Central memory CD8-positive, alpha-beta T cell (primary cell): ENCODE measurements at regions not wholly inside any gene's neighbourhood (a gene's known extent, or its start where the extent isn't known, plus 50 kb on each side); places are given as distances from the start of the nearest gene placed in this dataset.

Experiments used
- ATAC-seq: fragments of 150-1000 bp; cut with Tn5 transposase; replicated peaks from 2 replicates; pipeline ENCODE4 v1.10.0; 2022; ENCODE audit warnings: mild to moderate bottlenecking, moderate FRiP score, moderate number of reproducible peaks; ENCODE audit not compliant: poor library complexity, severe bottlenecking; ENCODE audit errors: extremely low read depth
- DNase-seq, 2 donors: peaks; one replicate each; pipeline ENCODE4 v3.0.0; 2021; ENCODE audit warnings: low spot score in 2 of 2
- H3K27ac Mint-ChIP-seq: one replicate; pipeline ENCODE4 v1.8.0; 2022; ENCODE audit warnings: low read depth, mild to moderate bottlenecking, moderate library complexity, mixed read lengths
- H3K27me3 Mint-ChIP-seq: one replicate; pipeline ENCODE4 v1.8.0; 2022; ENCODE audit warnings: mixed read lengths
- H3K36me3 Mint-ChIP-seq: one replicate; pipeline ENCODE4 v1.8.0; 2022; ENCODE audit warnings: mild to moderate bottlenecking, moderate library complexity, mixed read lengths; ENCODE audit not compliant: insufficient read depth
- H3K4me1 Mint-ChIP-seq: one replicate; pipeline ENCODE4 v1.8.0; 2022; ENCODE audit warnings: mixed read lengths
- H3K4me3 Mint-ChIP-seq: one replicate; pipeline ENCODE4 v1.8.0; 2022; ENCODE audit warnings: mild to moderate bottlenecking, moderate library complexity, mixed read lengths
- H3K9me3 Mint-ChIP-seq: one replicate; pipeline ENCODE4 v1.8.0; 2022; ENCODE audit warnings: mixed read lengths

GRCh38 chr18:46276748-46277147 lies 172.6 kb downstream of the HAUS1 start:
- Mint-ChIP-seq H3K4me3 (no peak overlapping the region), H3K27ac (no peak overlapping the region), H3K4me1 (peaks cover 11% of the 10 kb centered on the region), H3K36me3 (no peaks in the 10 kb centered on the region), H3K9me3 (no peaks in the 10 kb centered on the region), H3K27me3 (no peaks in the 10 kb centered on the region)
- DNase-seq (no peak), ATAC-seq (no peak)

- Mint-ChIP-seq H3K27me3 (no peaks in the 10 kb centered on the region), H3K27ac (no peak overlapping the region), H3K4me3 (no peak overlapping the region), H3K9me3 (no peaks in the 10 kb centered on the region), H3K36me3 (no peaks in the 10 kb centered on the region), H3K4me1 (peaks cover 4% of the 10 kb centered on the region)
- DNase-seq: no peak
- ATAC-seq: peak; percentile 14
Observed at GRCh38 chr18:46278481-46279465, 174.6 kb downstream of the HAUS1 start.

- H3K27me3 Mint-ChIP-seq: no peaks in the 10 kb centered on the region
- H3K9me3 Mint-ChIP-seq: no peaks in the 10 kb centered on the region
- DNase-seq (no peak), ATAC-seq (no peak)
- H3K27ac Mint-ChIP-seq: no peak overlapping the region
- no peak overlapping the region for H3K4me3 Mint-ChIP-seq
- peaks cover 4% of the 10 kb centered on the region for H3K4me1 Mint-ChIP-seq
- H3K36me3 Mint-ChIP-seq: peaks cover 2% of the 10 kb centered on the region
Observed at GRCh38 chr18:46279673-46280072, 175.5 kb downstream of the HAUS1 start.

GRCh38 chr18:46281185-46282176 lies 177.3 kb downstream of the HAUS1 start:
- ATAC-seq: peak; percentile 54
- H3K27me3 Mint-ChIP-seq: no peaks in the 10 kb centered on the region
- peaks cover 2% of the 10 kb centered on the region for H3K36me3 Mint-ChIP-seq
- peak; percentile 16 to 26 for DNase-seq
- H3K4me3 Mint-ChIP-seq: no peak overlapping the region
- no peaks in the 10 kb centered on the region for H3K9me3 Mint-ChIP-seq
- peaks cover 4% of the 10 kb centered on the region for H3K4me1 Mint-ChIP-seq
- no peak overlapping the region for H3K27ac Mint-ChIP-seq

GRCh38 chr18:46282177-46282570 lies 178.0 kb downstream of the HAUS1 start:
- no peak for DNase-seq
- Mint-ChIP-seq H3K27me3 (no peaks in the 10 kb centered on the region), H3K36me3 (peaks cover 2% of the 10 kb centered on the region), H3K9me3 (no peaks in the 10 kb centered on the region), H3K4me3 (no peak overlapping the region), H3K27ac (no peak overlapping the region), H3K4me1 (peaks cover 4% of the 10 kb centered on the region)
- ATAC-seq: no peak

GRCh38 chr18:46282646-46283045 lies 178.5 kb downstream of the HAUS1 start:
- no peak overlapping the region for H3K4me3 Mint-ChIP-seq
- H3K27ac Mint-ChIP-seq: no peak overlapping the region
- H3K4me1 Mint-ChIP-seq: peaks cover 2% of the 10 kb centered on the region
- H3K9me3 Mint-ChIP-seq: no peaks in the 10 kb centered on the region
- H3K36me3 Mint-ChIP-seq: peaks cover 2% of the 10 kb centered on the region
- no peak for DNase-seq
- ATAC-seq: no peak
- no peaks in the 10 kb centered on the region for H3K27me3 Mint-ChIP-seq

GRCh38 chr18:46283268-46283667 lies 179.1 kb downstream of the HAUS1 start:
- H3K27ac Mint-ChIP-seq: no peak overlapping the region

GRCh38 chr18:46283895-46284295 lies 179.7 kb downstream of the HAUS1 start:
- DNase-seq (no peak), ATAC-seq (no peak)
- H3K27me3 Mint-ChIP-seq: no peaks in the 10 kb centered on the region
- no peaks in the 10 kb centered on the region for H3K9me3 Mint-ChIP-seq
- peaks cover 2% of the 10 kb centered on the region for H3K36me3 Mint-ChIP-seq
- H3K27ac Mint-ChIP-seq: no peak overlapping the region
- H3K4me3 Mint-ChIP-seq: no peak overlapping the region
- H3K4me1 Mint-ChIP-seq: no peaks in the 10 kb centered on the region

More at GRCh38 chr18:46283268-46283667, 179.1 kb downstream of the HAUS1 start:
- ATAC-seq: no peak
- Mint-ChIP-seq H3K4me3 (no peak overlapping the region), H3K9me3 (no peaks in the 10 kb centered on the region), H3K36me3 (peaks cover 2% of the 10 kb centered on the region), H3K4me1 (no peaks in the 10 kb centered on the region), H3K27me3 (no peaks in the 10 kb centered on the region)
- DNase-seq: no peak

- Mint-ChIP-seq H3K4me3 (no peak overlapping the region), H3K27ac (no peak overlapping the region), H3K9me3 (no peaks in the 10 kb centered on the region), H3K4me1 (no peaks in the 10 kb centered on the region), H3K27me3 (no peaks in the 10 kb centered on the region), H3K36me3 (peaks cover 2% of the 10 kb centered on the region)
- DNase-seq (no peak), ATAC-seq (no peak)
Observed at GRCh38 chr18:46289463-46289862, 185.3 kb downstream of the HAUS1 start.

GRCh38 chr18:46289931-46290330 lies 185.7 kb downstream of the HAUS1 start:
- ATAC-seq: no peak
- Mint-ChIP-seq H3K4me3 (no peak overlapping the region), H3K9me3 (no peaks in the 10 kb centered on the region)

GRCh38 chr18:46290440-46291020 lies 186.3 kb downstream of the HAUS1 start:
- H3K36me3 Mint-ChIP-seq: no peaks in the 10 kb centered on the region
- DNase-seq (no peak), ATAC-seq (no peak)
- no peaks in the 10 kb centered on the region for H3K4me1 Mint-ChIP-seq
- no peak overlapping the region for H3K27ac Mint-ChIP-seq
- H3K4me3 Mint-ChIP-seq: no peak overlapping the region
- no peaks in the 10 kb centered on the region for H3K9me3 Mint-ChIP-seq
- H3K27me3 Mint-ChIP-seq: no peaks in the 10 kb centered on the region

More at GRCh38 chr18:46289931-46290330, 185.7 kb downstream of the HAUS1 start:
- no peaks in the 10 kb centered on the region for H3K27me3 Mint-ChIP-seq
- H3K4me1 Mint-ChIP-seq: no peaks in the 10 kb centered on the region
- no peak overlapping the region for H3K27ac Mint-ChIP-seq
- no peaks in the 10 kb centered on the region for H3K36me3 Mint-ChIP-seq
- no peak for DNase-seq

- Mint-ChIP-seq H3K27ac (no peak overlapping the region), H3K4me3 (no peak overlapping the region), H3K36me3 (no peaks in the 10 kb centered on the region), H3K27me3 (no peaks in the 10 kb centered on the region), H3K4me1 (no peaks in the 10 kb centered on the region), H3K9me3 (no peaks in the 10 kb centered on the region)
- ATAC-seq: no peak
- no peak for DNase-seq
Observed at GRCh38 chr18:46291149-46291548, 187.0 kb downstream of the HAUS1 start.
